ENCODE measurements at regions not wholly inside any gene's neighbourhood (a gene's known extent, or its start where the extent isn't known, plus 50 kb on each side); places are given as distances from the start of the nearest gene placed in this dataset.
A peak's percentile ranks its signal among the peaks of the same experiment; 100 is the strongest.

DNA sequence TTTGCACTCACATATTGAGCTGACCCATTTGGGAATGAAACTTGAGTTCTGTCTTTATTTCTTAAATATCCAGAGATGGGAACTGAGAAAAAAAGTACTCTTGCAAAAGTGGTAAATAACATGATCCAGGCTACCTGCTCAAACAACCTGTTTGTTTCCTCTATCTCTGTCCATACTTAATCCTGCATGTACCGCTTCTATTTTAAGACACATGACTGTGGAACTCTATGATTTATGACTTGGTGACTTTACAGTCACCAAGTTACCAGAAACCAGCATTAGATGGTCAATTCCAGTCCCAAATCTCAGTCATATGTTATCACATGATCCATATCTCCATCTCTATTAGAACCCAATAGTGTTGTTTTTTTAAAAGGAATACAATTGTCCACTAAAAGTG lies 606.7 kb downstream of the EPHA5 start:
- H3K27ac ChIP-seq (ENCODE audit: low read depth, low read length) = no peak overlapping the region
- no peak overlapping the region for H3K4me3 ChIP-seq (ENCODE audit: low read depth, low read length)
- H3K27me3 ChIP-seq (ENCODE audit: control insufficient read depth, insufficient read depth, low read length) = no peaks in the 10 kb centered on the region
- DNase-seq (ENCODE audit: low read depth in 4 of 6, low spot score in 6 of 6) = no peak
- no peaks in the 10 kb centered on the region for H3K36me3 ChIP-seq (ENCODE audit: control insufficient read depth, insufficient read depth, low read length)
- WGBS (ENCODE audit: insufficient coverage) = no CpG with 5 or more reads among the region's 1 CpG
- H3K9me3 ChIP-seq (ENCODE audit: control insufficient read depth, insufficient read depth, low read length) = no peaks in the 10 kb centered on the region
- no peaks in the 10 kb centered on the region for H3K4me1 ChIP-seq (ENCODE audit: control insufficient read depth, insufficient read depth, low read length)

DNA sequence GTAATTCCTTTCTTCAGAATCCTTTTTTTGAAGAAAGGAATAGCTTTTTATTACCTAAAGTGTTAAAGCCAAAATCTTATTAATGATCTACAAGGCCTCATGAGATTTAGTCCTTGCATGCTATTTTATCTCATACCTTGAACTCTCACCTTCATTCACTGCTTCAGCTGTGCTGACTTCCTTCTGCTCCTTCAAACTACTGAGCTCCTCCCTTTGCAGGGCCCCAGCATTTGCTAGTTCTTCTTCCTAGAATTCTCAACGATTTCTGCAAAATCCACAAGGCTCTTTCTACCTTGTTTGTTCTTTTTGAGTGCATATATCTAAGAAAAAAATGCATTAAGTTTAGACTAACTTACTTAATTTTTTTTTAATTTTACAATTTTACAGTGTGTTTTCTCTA lies 619.5 kb downstream of the EPHA5 start:
- Histone ChIP-seq H3K9me3 (ENCODE audit: control insufficient read depth, insufficient read depth, low read length) (no peaks in the 10 kb centered on the region), H3K4me1 (ENCODE audit: control insufficient read depth, insufficient read depth, low read length) (no peaks in the 10 kb centered on the region), H3K4me3 (ENCODE audit: low read depth, low read length) (no peak overlapping the region), H3K27ac (ENCODE audit: low read depth, low read length) (no peak overlapping the region), H3K27me3 (ENCODE audit: control insufficient read depth, insufficient read depth, low read length) (no peaks in the 10 kb centered on the region), H3K36me3 (ENCODE audit: control insufficient read depth, insufficient read depth, low read length) (no peaks in the 10 kb centered on the region)
- no CpG with 5 or more reads among the region's 1 CpG for WGBS (ENCODE audit: insufficient coverage)
- no peak for DNase-seq (ENCODE audit: low read depth in 4 of 6, low spot score in 6 of 6)

DNA sequence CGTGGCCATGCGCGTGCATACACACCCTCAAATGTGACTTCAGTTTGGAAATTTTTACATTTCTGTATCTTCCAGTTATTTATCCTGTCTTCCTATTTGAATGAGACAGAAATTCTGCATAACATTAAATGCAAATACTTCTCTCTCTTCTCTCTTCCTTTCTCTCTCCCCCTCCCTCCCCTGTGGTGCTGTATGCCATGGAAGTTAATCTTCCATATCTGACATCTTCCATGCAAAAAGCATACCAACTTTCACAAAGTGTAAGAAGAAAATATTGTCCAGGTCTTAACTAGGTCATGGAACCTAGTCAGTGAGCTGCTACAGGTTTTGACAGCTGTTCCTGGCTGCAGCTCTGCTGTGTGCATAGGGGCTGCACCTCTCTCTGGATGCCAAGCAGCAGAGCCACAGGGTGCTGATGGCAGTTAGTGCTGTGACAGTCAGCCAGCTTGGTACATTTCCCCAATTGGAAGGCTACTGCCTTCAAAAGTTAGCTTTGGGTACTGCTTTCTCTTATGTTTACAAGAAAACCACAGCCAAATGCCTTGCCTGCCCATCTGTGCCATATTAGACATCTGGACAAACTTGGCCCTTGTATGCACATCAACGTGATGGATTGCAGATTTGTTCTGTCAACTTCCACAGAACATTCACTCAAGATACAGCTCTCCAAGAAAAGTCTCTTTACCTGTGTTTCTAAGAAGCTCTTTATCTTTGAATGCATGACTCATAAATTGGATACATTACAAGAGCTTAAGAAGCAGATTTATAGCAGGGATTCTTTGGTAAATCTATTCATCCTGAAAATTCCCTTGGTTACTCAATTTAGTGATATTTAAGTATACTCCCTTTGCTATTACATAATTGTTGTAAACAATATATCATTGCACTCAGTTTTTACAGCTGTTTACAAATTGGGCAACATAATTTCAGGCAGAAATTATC lies 623.8 kb downstream of the EPHA5 start:
- no peaks in the 10 kb centered on the region for H3K9me3 ChIP-seq (ENCODE audit: control insufficient read depth, insufficient read depth, low read length)
- no peak overlapping the region for H3K4me3 ChIP-seq (ENCODE audit: low read depth, low read length)
- H3K27ac ChIP-seq (ENCODE audit: low read depth, low read length) = no peak overlapping the region
- no peaks in the 10 kb centered on the region for H3K27me3 ChIP-seq (ENCODE audit: control insufficient read depth, insufficient read depth, low read length)
- H3K4me1 ChIP-seq (ENCODE audit: control insufficient read depth, insufficient read depth, low read length) = no peaks in the 10 kb centered on the region
- no peaks in the 10 kb centered on the region for H3K36me3 ChIP-seq (ENCODE audit: control insufficient read depth, insufficient read depth, low read length)
- WGBS (ENCODE audit: insufficient coverage) = no CpG with 5 or more reads among the region's 4 CpGs
- peak in 2 of 6 donors; percentile 70 to 73 for DNase-seq (ENCODE audit: low read depth in 4 of 6, low spot score in 6 of 6)

DNA sequence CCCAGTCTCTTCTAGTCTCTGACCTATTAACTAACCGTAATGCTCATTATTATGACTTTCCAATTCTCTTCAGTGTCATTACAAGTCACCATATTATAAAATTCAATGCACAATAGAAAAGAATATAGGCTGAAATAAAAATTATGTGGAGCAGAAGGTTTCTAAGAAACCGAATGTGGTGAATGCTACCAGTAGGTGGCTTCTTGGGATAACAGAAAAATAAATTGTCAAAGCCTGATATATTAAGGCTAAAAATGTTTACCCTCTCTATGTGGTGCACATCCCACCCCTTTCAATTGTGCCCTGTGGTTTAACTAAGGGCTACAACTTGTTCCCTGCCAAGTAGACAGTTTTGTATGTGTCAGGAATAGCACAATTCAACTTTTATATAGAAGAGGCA lies 624.6 kb upstream of the TECRL start:
- H3K4me1 ChIP-seq (ENCODE audit: control insufficient read depth, insufficient read depth, low read length) = no peaks in the 10 kb centered on the region
- H3K4me3 ChIP-seq (ENCODE audit: low read depth, low read length) = no peak overlapping the region
- H3K27me3 ChIP-seq (ENCODE audit: control insufficient read depth, insufficient read depth, low read length) = no peaks in the 10 kb centered on the region
- WGBS (ENCODE audit: insufficient coverage) = no CpG with 5 or more reads among the region's 2 CpGs
- no peaks in the 10 kb centered on the region for H3K9me3 ChIP-seq (ENCODE audit: control insufficient read depth, insufficient read depth, low read length)
- DNase-seq (ENCODE audit: low read depth in 4 of 6, low spot score in 6 of 6) = peak in 2 of 6 donors; percentile 27 to 43
- H3K27ac ChIP-seq (ENCODE audit: low read depth, low read length) = no peak overlapping the region
- no peaks in the 10 kb centered on the region for H3K36me3 ChIP-seq (ENCODE audit: control insufficient read depth, insufficient read depth, low read length)

DNA sequence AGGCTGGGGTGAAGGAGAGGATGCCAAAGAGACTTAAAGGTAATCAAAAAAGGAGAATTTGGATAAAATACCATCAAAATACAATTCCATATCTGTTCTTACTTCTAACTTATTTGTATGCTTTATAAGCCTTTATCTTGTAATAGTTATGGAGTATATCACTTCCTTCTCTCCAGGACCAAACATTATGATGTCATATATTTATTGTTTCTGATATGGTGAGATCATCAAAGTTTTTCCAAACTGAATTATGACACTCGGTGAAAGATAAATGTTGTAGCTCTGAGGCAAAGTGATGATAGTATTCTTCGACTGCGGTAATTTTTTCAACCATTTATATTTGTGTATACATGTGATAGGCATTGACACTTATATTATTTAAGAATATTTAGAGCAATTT lies 619.3 kb upstream of the TECRL start:
- Histone ChIP-seq H3K4me3 (ENCODE audit: low read depth, low read length) (no peak overlapping the region), H3K4me1 (ENCODE audit: control insufficient read depth, insufficient read depth, low read length) (no peaks in the 10 kb centered on the region), H3K27me3 (ENCODE audit: control insufficient read depth, insufficient read depth, low read length) (no peaks in the 10 kb centered on the region), H3K27ac (ENCODE audit: low read depth, low read length) (no peak overlapping the region), H3K9me3 (ENCODE audit: control insufficient read depth, insufficient read depth, low read length) (no peaks in the 10 kb centered on the region), H3K36me3 (ENCODE audit: control insufficient read depth, insufficient read depth, low read length) (no peaks in the 10 kb centered on the region)
- DNase-seq (ENCODE audit: low read depth in 4 of 6, low spot score in 6 of 6) = no peak
- WGBS (ENCODE audit: insufficient coverage) = no CpG with 5 or more reads among the region's 3 CpGs

DNA sequence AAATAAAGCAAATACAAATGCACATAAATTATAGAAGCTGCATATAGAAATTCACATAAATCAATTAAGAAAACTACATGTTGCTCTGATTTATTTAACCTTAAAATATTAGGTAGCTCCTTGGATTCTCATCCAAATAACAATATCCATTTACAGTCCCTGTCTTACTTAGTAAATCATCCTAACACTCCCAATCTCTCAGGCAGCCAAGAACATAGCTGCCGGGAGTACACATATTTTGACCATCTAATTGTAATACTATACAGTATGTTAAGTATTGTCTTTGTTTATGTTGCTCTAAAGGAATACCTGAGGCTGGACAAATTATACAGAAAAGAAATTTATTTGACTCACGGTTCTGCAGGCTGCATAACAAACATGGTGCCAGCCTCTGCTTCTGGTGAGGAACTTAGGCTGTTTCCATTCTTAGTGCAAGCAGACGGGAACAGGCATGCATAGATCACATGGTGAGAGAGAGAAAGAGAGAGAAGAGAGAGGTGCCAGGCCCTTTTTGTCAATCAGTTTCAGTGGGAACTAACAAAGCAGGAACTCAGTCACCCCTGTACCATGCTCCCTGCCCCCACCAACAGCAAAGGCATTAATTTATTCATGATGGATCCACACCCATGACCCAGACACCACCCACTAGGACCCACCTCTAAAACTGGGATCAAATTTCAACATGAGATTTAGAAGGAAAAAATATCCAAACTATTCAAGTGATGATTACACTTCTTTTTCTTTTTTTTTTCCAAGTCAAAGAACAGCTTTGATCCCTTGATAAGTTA lies 614.8 kb upstream of the TECRL start:
- no peak overlapping the region for H3K27ac ChIP-seq (ENCODE audit: low read depth, low read length)
- H3K4me1 ChIP-seq (ENCODE audit: control insufficient read depth, insufficient read depth, low read length) = no peaks in the 10 kb centered on the region
- no peaks in the 10 kb centered on the region for H3K27me3 ChIP-seq (ENCODE audit: control insufficient read depth, insufficient read depth, low read length)
- H3K36me3 ChIP-seq (ENCODE audit: control insufficient read depth, insufficient read depth, low read length) = no peaks in the 10 kb centered on the region
- no peak overlapping the region for H3K4me3 ChIP-seq (ENCODE audit: low read depth, low read length)
- WGBS (ENCODE audit: insufficient coverage) = 74% methylated on average over 2 of the region's 3 CpGs
- peak in 2 of 6 donors; percentile 16 to 22 for DNase-seq (ENCODE audit: low read depth in 4 of 6, low spot score in 6 of 6)
- H3K9me3 ChIP-seq (ENCODE audit: control insufficient read depth, insufficient read depth, low read length) = no peaks in the 10 kb centered on the region

DNA sequence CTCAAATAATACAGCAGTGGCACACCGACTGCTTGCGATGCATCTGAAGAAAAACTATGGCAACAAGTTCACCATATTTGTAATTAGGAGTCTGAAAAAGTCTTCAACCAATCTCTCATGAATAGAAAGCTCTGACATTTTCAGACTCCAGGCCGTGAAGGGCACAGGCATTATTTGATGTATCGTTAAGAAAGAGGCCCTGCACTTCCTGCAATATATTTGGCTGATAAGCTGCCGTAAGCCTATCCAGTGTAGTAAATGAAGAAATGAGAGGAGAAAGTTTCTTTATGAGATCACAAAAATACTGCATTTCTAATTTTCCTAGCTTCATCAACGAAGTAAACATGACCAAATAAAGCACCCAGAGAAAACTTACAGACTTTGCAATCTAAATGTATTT lies 613.8 kb upstream of the TECRL start:
- Histone ChIP-seq H3K36me3 (ENCODE audit: control insufficient read depth, insufficient read depth, low read length) (no peaks in the 10 kb centered on the region), H3K4me3 (ENCODE audit: low read depth, low read length) (no peak overlapping the region), H3K27ac (ENCODE audit: low read depth, low read length) (no peak overlapping the region), H3K9me3 (ENCODE audit: control insufficient read depth, insufficient read depth, low read length) (no peaks in the 10 kb centered on the region), H3K27me3 (ENCODE audit: control insufficient read depth, insufficient read depth, low read length) (no peaks in the 10 kb centered on the region), H3K4me1 (ENCODE audit: control insufficient read depth, insufficient read depth, low read length) (no peaks in the 10 kb centered on the region)
- DNase-seq (ENCODE audit: low read depth in 4 of 6, low spot score in 6 of 6) = no peak
- no CpG with 5 or more reads among the region's 6 CpGs for WGBS (ENCODE audit: insufficient coverage)

DNA sequence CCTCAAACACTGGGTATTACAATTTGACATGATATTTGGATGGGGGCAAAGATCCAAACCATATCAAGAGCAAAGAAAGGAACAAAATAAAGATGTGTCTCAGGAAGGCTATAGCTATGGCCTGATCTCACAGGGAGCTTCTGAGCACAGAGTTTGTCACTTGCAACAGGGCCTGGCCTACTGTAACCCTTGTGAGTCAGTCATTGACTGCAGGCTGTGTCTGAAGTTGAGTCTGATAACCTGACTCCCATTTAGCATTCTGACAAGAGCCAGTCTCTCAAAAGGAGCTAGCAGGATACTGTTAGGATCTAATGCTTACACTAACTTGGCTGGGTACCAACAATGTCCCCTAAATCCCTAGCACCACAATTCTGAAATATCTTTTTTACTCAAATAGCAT lies 612.5 kb upstream of the TECRL start:
- H3K27me3 ChIP-seq (ENCODE audit: control insufficient read depth, insufficient read depth, low read length) = no peaks in the 10 kb centered on the region
- no peak for DNase-seq (ENCODE audit: low read depth in 4 of 6, low spot score in 6 of 6)
- H3K4me3 ChIP-seq (ENCODE audit: low read depth, low read length) = no peak overlapping the region
- no peaks in the 10 kb centered on the region for H3K9me3 ChIP-seq (ENCODE audit: control insufficient read depth, insufficient read depth, low read length)
- no peaks in the 10 kb centered on the region for H3K4me1 ChIP-seq (ENCODE audit: control insufficient read depth, insufficient read depth, low read length)
- no peak overlapping the region for H3K27ac ChIP-seq (ENCODE audit: low read depth, low read length)
- H3K36me3 ChIP-seq (ENCODE audit: control insufficient read depth, insufficient read depth, low read length) = no peaks in the 10 kb centered on the region

DNA sequence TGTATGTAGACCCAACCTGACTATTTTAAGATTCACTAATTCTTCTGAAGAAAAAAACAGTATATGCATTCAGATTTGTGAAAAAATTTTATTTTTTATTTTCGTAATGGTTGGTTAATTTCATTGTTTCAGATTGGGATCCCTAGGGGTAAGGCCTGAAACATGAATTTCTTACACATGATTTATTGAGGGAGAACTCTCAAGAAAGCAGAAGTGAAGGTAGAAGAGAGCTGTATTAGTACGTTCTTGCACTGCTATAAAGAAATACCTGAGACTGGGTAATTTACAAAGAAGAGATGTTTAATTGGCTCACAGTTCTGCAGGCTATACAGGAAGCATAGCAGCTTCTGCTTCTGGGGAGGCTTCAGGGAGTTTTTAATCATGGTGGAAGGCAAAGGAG lies 611.9 kb upstream of the TECRL start:
- DNase-seq (ENCODE audit: low read depth in 4 of 6, low spot score in 6 of 6) = no peak
- WGBS (ENCODE audit: insufficient coverage) = 100% methylated on average over 1 of the region's 2 CpGs
- Histone ChIP-seq H3K27ac (ENCODE audit: low read depth, low read length) (no peak overlapping the region), H3K36me3 (ENCODE audit: control insufficient read depth, insufficient read depth, low read length) (no peaks in the 10 kb centered on the region), H3K4me3 (ENCODE audit: low read depth, low read length) (no peak overlapping the region), H3K27me3 (ENCODE audit: control insufficient read depth, insufficient read depth, low read length) (no peaks in the 10 kb centered on the region), H3K9me3 (ENCODE audit: control insufficient read depth, insufficient read depth, low read length) (no peaks in the 10 kb centered on the region), H3K4me1 (ENCODE audit: control insufficient read depth, insufficient read depth, low read length) (no peaks in the 10 kb centered on the region)

DNA sequence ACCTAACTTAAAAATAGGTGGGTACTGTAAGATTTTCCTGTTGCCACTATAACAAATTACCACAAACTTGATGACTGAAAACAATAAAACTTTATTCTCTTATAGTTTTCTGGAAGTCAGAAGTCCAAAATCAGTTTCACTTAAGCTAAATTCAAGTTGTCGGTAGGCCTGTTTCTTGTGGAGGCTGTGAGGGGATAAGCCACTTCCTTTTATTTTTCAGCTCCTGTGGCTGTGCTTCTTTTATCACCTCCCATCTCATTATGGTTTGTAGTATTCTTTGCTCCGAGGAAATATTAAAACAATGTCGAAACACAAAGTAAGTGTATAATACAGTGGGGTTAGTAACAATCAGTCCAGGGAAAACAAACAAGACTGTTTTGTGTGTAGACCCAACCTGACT lies 610.5 kb upstream of the TECRL start:
- no peak for DNase-seq (ENCODE audit: low read depth in 4 of 6, low spot score in 6 of 6)
- Histone ChIP-seq H3K36me3 (ENCODE audit: control insufficient read depth, insufficient read depth, low read length) (no peaks in the 10 kb centered on the region), H3K4me3 (ENCODE audit: low read depth, low read length) (no peak overlapping the region), H3K27me3 (ENCODE audit: control insufficient read depth, insufficient read depth, low read length) (no peaks in the 10 kb centered on the region), H3K4me1 (ENCODE audit: control insufficient read depth, insufficient read depth, low read length) (no peaks in the 10 kb centered on the region), H3K27ac (ENCODE audit: low read depth, low read length) (no peak overlapping the region), H3K9me3 (ENCODE audit: control insufficient read depth, insufficient read depth, low read length) (no peaks in the 10 kb centered on the region)
- no CpG with 5 or more reads among the region's 3 CpGs for WGBS (ENCODE audit: insufficient coverage)
